ENCODE measurements at regions not wholly inside any gene's neighbourhood (a gene's known extent, or its start where the extent isn't known, plus 50 kb on each side); places are given as distances from the start of the nearest gene placed in this dataset.
"Not testable (repeated sequence)": the region's sequence is repeated elsewhere in the genome, so short reads cannot be mapped to it uniquely, and the experiment has no call there.

GRCh38 chr4:129254526-129254925, 158.6 kb downstream of the C4orf33 start:
- DNase-seq = no peak

GRCh38 chr4:129261584-129261983, 165.6 kb downstream of the C4orf33 start:
- no peak for DNase-seq

GRCh38 chr4:129264008-129264657, 168.2 kb downstream of the C4orf33 start:
- no peak for DNase-seq

GRCh38 chr4:129278868-129279267, 182.9 kb downstream of the C4orf33 start:
- DNase-seq = peak; percentile 34 to 68

- peak; percentile 48 to 57 for DNase-seq
These were observed 186.3 kb downstream of the C4orf33 start for GRCh38 chr4:129282293-129282692.

GRCh38 chr4:129292194-129292593, 196.2 kb downstream of the C4orf33 start:
- not testable (repeated sequence) for DNase-seq

- DNase-seq = no peak
These were observed 218.8 kb downstream of the C4orf33 start for GRCh38 chr4:129314781-129315180.

- DNase-seq = no peak
These were observed 227.0 kb downstream of the C4orf33 start for GRCh38 chr4:129322920-129323319.

- DNase-seq = peak; percentile 65 to 79
These were observed 227.7 kb downstream of the C4orf33 start for GRCh38 chr4:129323658-129324057.

- peak in 1 of 2 experiments; percentile 4 for DNase-seq
These were observed 230.9 kb downstream of the C4orf33 start for GRCh38 chr4:129326571-129327460.

GRCh38 chr4:129327637-129328036, 231.7 kb downstream of the C4orf33 start:
- no peak for DNase-seq

GRCh38 chr4:129328162-129328561, 232.2 kb downstream of the C4orf33 start:
- DNase-seq = no peak

GRCh38 chr4:129334136-129334535, 238.2 kb downstream of the C4orf33 start:
- no peak for DNase-seq

- peak; percentile 76 to 84 for DNase-seq
These were observed 239.3 kb downstream of the C4orf33 start for GRCh38 chr4:129335276-129335675.

- peak; percentile 61 to 66 for DNase-seq
These were observed 239.9 kb downstream of the C4orf33 start for GRCh38 chr4:129335818-129336217.

- DNase-seq = no peak
These were observed 240.7 kb downstream of the C4orf33 start for GRCh38 chr4:129336457-129337227.

- no peak for DNase-seq
These were observed 241.3 kb downstream of the C4orf33 start for GRCh38 chr4:129337228-129337620.

- DNase-seq = no peak
These were observed 247.0 kb downstream of the C4orf33 start for GRCh38 chr4:129342819-129343408.

- peak in 1 of 2 experiments; percentile 33 for DNase-seq
These were observed 248.1 kb downstream of the C4orf33 start for GRCh38 chr4:129344058-129344457.

GRCh38 chr4:129345609-129346008, 249.7 kb downstream of the C4orf33 start:
- DNase-seq = no peak

- DNase-seq = no peak
These were observed 250.1 kb downstream of the C4orf33 start for GRCh38 chr4:129346036-129346435.

- DNase-seq = no peak
These were observed 250.8 kb downstream of the C4orf33 start for GRCh38 chr4:129346734-129347133.
